ENCODE measurements at regions not wholly inside any gene's neighbourhood (a gene's known extent, or its start where the extent isn't known, plus 50 kb on each side); places are given as distances from the start of the nearest gene placed in this dataset.

DNA sequence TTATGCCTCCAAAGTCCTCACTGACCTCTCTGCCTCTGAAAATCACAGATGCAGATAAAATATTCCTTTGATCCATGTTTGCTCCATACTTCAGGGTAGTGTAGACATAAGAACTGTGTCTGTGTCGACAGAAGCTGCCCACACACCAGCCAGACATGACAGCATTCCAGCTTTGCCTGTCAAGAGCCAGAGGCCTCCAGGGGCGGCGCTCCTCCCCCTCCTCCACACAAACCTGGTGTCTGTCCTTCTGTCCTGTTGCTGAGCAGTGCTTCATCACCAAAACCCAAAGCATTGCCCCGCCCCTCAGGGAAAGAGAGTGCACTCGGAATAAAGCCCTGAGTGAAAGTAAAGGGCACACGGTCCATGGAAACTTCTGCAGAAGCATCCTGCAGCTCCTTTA is 379.4 kb downstream of the FBXW7 start:
- DNase-seq: no peak

DNA sequence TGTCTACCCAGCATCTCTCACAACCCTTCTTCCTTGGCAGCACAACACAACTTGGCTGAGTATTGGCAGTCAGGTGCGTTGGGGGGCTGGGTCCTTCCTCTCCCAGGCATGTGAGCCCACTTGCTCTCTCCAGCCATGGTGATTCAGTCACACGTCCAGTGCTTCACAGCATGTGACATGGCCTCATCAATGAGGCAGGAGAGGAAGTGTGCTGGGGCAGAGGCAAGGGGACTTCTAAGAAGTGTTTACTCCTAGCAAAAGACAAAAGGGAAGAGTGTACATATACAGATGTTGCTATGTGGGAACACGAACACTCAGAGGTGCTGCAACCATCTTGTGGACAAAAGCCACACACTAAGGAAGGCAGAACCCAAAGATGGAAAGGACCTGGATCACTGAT is 380.8 kb downstream of the FBXW7 start:
- no peak for DNase-seq

DNA sequence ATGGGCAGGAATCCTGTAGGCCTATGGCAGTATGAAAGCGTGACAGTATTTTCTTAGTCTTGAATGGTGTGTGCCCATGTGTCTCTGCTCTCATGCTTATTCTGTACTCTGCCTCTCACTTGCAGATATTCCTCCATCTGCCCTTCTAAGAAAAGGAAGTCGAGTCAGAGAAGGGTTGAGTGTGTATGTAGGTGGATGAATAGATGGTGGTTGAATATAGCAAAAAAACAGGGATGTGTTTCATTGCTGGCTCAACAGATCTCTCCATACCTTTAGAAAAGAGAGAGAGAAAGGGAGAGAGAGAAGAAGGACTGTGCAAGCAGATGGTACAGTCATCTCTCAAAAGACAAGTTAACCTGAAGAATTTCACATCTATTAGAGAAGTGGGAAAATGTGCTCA is 381.5 kb downstream of the FBXW7 start:
- DNase-seq: no peak

DNA sequence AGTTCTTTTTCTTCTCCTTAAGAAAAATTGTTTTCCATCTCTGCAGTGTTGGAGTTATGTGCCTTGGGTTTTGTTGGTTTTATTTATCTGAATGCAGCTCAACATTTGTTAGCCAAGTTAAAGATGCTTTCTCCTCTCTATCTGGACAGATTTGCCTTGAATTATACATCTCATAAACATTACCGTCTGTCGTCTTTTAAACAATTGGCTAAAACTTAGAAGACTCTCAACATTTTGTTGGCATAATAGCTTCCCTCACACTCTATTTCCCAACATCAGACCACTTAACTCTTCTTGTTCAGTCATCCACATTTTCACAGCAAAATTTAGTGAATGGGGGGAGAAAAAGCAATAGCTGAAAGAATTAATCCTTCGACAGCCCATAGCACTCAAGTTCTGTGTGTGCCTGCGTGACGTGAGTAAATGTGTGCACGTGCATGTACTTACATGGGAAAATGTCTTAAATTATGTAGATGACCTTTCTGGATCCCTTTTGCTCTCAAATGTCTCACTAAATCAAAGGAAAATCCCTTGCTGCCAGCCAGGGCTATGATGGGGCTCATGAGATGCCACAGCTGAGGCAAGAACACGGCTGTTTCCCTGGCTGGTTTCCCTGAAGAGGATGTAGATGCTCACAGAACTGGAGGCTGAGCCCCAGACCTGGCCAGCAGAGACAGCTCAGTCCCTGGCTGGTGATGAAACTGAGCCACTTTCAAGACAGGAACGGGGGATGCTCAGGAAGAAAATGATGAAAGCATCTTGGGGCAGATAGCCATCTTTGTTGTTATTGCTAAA is 382.2 kb downstream of the FBXW7 start:
- DNase-seq: no peak

DNA sequence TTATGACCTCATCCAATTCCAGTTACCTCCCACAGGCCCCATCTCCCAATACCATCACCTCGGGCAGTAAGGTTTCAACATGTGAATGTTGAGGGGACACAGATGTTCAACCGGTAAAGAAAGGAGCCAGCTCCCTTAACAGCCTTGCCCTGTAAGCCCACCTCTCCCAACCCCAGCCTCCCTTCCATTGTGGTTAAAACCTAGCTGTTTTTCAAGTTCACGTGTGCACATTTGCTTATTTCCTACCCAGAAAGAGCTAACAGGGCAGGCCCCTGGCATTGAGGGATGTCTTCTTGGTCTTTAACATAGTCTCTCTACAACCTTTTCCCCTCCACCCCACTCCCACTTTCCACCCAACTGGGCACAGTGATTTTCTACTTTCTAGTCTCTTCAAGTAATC is 385.7 kb downstream of the FBXW7 start:
- DNase-seq: no peak

DNA sequence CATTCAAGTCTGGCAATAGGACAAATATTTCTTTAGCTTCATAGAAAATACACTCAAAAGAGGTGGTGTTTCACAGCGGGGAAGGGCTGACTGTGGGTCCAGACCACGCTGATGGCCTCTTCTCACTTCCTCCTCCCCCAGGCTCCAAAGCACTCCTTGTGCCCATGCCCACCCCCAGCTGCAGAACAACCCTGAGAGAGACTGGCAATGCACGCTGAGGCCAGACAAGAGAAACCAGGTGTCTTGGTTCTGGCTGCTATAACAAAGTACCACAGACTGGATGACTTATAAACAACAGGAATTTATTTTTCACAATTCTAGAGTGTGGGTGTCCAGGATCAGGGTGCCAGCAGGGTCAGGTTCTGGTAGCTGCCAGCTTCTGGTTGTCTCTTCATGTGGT is 386.1 kb downstream of the FBXW7 start:
- DNase-seq: no peak

DNA sequence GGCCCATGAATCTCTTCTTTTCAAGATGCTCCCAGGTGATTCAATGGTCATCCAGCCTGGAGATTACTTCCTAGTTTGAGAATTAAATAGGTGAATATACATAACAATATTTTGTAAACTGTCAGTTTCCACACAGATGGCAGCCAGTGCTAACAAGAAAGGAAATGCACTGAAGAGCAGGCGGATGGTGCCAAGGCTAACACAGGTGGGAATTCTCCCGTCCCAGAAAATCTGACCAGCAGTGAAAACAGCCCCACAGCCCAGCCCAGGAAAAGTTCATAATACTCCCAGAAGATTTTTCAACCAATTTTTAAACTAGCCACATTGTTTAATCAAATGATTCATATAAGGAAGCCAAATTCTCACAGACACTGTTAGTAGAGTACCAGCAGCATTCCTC is 387.2 kb upstream of the GATB start:
- DNase-seq: no peak

DNA sequence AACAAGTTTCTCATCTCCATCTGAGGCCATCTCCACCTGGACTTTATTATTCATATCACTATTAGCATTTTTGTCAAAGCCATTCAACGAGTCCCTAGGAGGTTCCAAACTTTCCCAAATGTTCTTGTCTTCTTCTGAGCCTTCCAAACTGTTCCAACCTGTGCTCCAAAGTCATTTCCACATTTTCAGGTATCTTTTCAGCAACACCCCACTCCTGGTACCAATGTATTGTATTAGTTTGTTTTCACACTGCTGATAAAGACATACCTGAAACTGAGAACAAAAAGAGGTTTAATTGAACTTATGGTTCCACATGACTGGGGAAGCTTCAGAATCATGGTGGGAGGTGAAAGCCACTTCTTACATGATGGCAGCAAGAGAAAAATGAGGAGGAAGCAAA is 385.4 kb upstream of the GATB start:
- no peak for DNase-seq

DNA sequence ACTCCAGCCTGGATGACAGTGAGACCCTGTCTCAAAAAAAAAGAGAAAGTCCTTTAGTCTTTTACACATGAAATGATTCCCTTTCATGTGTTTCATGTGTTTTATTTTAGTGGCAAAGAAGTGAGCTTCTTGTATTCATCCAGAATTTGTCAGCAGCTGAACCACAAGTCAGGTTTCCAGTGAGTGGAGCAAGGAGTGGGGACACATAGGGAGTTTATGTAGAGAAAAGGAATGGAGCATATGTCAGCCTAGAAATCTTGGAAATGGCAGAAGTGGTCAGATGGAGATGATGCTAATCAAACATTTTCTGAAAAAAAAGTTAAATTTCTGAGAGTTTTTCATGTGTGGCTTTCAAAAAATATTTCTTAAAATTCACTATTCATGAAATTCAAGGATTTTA is 383.0 kb upstream of the GATB start:
- no peak for DNase-seq

DNA sequence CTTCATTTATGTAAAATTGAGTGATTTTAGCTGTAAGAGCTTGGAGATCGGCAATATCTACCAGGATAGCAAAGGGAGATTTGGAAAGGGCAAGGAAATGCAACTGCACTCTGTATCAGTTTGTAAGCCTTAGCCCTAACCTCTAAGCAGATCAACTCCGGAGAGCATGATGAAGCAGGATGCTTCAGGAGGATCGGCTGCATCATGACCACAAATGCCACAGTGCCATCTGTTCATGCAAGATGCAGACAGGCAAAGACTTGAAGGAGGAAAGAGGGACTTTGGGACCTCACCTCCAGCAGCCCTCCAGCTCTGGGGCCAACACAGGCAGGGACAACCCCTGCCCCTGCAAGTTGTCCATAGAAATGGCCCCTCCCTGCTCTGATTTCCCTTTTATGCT is 377.6 kb upstream of the GATB start:
- peak in 1 of 2 experiments; percentile 56 for DNase-seq

DNA sequence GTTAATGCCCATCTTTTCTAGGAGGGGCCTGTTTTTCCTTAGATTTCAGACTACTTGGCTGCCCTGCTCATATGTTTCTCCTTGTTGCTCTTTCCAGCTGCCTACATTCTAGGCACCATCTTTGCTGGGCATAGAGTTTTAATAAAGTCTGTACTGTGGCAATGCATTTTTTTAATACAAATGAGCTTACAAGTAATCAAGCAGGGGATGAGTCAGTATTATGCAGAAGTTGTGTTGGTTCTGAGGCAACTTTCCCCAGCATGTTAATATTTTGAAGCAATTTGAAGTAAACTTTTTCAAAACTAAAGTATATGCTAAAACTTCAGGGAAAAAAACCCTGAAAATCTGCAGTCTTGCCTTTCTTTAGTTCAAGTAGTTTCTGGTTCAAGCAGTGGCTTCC is 372.0 kb upstream of the GATB start:
- no peak for DNase-seq

DNA sequence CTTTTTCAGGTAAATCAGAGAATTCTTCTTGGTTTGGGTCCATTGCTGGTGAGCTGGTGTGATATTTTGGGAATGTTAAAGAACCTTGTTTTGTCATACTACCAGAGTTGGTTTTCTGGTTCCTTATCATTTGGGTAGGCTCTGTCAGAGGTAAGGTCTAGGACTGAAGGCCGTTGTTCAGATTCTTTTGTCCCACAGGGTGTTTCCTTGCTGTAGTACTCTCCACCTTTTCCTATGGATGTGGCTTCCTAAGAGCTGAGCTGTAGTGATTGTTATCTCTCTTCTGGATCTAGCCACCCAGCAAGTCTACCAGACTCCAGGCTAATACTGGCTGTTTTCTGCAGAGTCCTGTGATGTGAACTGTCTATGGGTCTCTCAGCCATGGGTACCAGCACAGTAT is 367.5 kb upstream of the GATB start:
- DNase-seq: no peak

DNA sequence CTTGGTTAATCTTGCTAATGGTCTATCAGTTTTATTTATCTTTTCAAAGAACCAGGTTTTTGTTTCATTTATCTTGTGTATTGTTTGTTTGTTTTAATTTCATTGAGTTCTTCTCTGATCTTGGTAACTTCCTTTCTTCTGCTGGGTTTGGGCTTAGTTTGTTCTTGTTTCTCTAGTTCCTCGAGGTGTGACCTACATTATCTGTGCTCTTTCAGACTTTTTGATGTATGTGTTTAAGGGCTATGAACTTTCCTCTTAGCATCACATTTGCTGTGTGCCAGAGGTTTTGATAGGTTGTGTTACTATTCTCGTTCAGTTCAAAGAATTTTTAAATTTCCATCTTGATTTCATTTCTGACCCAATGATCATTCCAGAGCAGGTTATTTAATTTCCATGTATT is 365.4 kb upstream of the GATB start:
- DNase-seq: no peak

DNA sequence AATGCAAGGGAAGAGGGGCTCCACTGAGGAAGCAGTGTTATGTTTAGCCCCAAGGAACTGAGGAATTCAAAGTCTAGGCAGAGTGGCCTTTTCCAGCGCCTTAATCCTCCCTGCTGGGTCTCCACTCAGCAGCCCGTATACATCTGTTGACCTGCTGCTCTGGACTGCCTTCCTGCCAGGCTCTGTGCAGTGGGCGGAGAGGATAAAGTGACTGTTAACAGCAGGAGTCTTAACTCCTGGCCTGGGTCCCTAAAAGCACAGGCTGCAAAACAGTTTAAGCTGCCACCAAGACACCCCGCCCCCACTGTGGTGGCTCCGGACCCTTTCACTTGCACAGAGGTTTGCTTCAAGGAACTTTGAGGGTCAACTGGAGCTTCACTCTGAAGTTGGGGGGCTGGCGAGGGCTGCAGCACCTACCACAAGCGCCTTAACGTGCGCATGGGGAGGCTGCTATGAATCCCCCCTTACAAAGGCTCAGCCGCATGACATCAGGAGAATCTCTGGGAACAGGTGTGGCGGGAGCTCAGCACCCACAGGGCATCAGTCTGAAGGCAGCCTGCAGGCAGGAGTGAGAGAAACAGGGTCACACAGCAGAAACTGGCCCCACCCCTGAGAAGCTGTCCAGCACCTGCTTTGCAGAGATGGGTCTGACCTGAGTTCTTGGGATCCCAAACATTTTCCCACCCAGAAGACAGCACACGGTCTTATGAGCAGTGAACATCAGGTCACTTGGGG is 358.2 kb upstream of the GATB start:
- peak; percentile 72 to 81 for DNase-seq

DNA sequence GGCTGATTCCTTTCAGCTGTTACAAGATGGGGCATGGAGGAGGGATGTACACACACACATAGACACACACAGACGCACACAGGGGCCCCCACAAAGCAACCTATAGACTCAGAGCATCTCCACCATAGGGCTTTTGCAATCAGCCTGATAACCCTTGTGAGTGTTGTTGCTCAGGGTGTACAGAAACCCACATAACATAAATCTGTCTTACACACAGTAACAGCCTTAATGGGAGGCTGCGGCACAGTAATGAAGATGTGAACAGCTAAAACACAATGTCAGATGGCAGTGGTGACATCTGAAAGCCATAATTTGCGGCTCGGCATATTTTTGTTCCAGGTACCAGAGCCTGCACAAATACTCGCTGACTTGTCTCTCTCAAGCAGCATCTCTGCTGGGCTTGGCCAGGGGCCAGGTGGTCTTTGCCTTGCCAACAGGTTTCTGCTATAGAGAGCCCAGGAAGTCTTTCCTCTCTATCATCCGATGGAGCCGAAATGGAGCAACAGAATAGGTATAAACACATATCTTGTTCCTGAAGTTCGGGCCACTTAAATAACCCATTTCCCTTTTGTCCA is 357.2 kb upstream of the GATB start:
- peak in 1 of 2 experiments; percentile 36 for DNase-seq

DNA sequence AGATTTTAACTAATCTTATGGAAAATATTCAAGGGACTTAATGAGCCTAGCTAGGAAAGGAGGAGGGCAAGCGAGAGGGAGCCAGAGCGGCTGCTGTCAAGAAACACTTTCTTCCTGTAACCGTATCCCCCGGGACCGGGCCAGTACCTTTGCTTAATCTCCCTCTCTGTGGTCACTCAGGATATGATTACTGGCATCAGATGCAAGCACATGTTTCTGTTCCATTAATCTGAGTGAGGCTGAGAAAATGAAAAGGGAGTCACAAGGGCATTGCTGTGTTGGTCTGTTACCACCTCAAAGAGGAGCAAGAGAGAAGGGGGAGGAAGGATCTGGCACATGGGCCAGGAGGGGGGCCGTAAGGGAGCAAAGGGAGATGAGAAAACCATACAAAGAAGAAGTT is 356.7 kb upstream of the GATB start:
- peak in 1 of 2 experiments; percentile 37 for DNase-seq

DNA sequence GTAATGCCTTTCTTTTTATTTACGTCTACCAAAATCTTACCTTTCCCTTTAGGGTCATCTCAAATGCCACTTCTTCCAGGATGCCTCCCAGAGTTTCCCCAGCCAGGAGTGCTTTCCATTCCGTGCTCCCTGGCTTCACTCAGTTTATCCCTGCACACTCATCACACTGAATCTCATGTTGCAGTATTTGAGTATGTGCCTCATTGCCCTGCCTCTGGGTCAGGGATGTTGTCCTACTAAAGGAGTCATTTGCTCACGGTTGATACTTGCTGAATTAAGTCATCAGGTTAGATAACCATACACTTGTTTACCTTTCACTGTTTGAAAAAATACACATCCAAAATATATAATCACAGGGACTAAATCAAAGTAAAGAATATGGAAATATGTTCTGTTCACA is 356.2 kb upstream of the GATB start:
- DNase-seq: no peak

DNA sequence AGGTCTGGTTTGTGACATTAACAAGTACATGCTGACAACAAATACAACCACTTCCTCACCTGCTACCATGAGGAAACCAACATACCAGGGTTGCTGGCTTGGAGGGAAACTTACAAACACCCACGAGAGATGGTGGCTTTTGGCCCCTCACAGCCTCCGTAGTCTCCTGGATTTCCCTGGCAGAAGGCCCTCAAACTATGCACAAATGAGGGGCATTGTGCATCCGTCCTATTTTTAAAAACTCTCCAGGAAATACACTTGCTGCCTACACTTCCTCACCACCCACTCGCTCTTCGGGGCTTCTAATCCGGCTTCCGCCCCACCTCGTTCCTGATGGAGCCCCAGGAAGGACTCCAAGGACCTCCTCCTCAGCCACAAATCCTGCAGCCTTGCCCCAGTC is 355.0 kb upstream of the GATB start:
- DNase-seq: no peak

DNA sequence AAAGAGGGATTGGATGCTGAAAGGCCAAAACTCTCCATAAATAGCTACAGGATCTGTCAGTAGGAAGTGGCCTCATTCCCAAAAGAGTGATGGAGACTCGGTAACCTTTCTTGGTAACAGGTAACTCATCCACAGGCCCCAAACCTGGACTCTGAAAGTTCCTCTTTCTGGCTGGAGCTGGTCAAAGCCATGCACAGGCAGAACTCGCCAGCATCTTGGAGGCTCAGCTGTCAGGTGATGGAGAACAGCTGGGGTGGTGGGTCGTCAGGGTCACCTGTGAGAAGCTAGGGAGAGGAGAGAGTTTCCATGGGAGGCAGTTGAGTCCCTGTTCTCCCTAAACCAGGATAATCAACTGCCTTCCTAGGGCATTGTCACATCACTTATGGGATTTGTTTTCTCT is 354.3 kb upstream of the GATB start:
- no peak for DNase-seq

DNA sequence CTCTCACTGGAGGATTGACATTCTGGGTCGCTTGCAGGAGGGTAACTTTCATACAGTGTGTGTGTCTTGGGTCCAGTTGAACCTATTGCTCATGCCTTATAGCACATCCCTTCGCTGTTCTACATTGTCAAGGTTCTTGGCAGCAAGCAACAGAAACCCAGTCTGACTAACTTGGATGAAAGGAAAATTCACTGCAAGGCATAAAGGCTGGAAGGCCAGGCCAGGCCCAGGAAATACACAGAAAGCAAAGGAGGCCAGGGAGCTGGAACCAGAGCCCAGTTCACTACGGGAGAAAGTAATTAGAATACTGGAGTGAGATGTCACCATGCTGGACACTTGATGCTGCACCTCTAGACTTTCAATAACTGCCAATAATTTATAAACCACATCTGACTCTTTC is 353.8 kb upstream of the GATB start:
- DNase-seq: no peak

DNA sequence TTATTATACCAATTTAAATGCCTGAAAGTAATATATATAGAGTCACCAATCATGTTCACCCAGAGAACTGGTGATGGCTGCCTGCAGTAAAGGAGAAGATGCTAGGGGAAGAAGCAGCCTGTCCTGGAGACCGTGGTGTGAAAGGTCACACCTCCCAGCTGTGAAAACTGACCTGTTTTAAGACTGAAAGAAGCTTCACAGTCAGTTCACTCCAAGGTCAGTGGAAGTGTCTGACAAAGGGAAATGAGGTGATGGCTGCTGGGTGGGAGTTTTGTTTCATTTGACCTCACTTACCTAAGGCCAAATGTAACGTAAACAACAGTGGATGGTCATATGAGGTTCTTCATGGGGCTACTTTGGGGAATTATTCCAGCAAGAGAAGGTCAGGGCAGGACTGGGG is 352.1 kb upstream of the GATB start:
- DNase-seq: no peak

DNA sequence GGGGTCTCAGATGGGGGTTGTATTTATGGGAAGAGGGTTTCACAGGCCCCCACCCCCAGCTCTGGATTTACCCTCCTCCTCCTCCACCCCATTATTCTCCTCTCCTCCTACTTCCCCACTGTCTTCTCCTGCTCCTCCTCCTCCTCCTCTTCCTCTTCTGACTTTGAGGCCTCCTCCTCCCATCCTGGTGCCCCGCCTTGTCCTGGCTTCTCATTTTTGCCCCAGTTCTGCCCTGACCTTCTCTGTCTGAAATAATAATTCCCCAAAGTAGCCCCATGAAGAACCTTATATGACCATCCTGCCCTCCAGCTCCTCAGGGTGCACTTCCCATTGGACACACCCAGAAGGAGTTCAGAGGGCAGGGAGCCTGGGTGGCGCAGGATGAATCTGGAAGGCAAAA is 351.4 kb upstream of the GATB start:
- DNase-seq: no peak

DNA sequence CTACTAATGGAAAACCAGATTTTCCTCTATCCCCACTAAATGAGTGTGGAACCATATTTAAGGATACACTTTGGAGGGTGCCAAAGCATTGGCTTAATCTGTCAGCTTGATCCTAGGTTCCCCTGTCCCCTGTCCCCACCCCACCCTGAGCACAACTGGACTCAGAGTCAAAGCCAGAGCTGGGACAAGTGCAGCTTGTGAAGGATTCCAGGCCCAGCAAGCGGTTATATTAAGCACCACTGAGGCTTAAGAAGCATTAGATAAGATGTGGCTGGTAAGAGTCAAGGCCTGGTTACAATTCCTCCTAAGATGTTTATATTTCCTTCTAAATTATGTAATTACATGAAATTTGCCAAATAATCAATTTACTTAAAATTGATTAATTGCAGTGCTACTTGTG is 350.0 kb upstream of the GATB start:
- no peak for DNase-seq
